ENCODE measurements at regions not wholly inside any gene's neighbourhood (a gene's known extent, or its start where the extent isn't known, plus 50 kb on each side); places are given as distances from the start of the nearest gene placed in this dataset.
"Not testable (repeated sequence)": the region's sequence is repeated elsewhere in the genome, so short reads cannot be mapped to it uniquely, and the experiment has no call there.

DNA sequence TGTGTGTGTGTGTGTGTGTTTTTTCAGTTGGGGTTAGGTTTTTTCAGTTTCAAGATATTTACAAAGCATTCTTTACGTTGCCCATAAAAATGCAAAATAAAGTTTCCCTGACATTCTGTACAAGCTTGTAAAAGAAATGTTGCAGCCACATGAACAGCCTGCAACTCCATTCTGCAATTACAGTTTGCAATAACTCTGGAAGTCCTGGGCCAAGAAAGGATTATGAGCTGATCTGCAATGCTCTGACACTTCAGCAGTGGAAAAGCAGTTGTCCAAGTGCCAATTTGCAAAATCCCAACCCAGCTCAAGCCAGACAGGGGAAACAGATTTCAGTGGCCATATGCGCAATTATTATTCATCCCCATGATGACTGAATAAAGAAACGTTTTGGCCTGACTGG, 322.1 kb downstream of the MEX3B start:
- Histone ChIP-seq H3K9me3 (no peaks in the 10 kb centered on the region), H3K4me3 (no peak overlapping the region), H3K4me1 (peaks cover 3 to 43% (median 5%) of the 10 kb centered on the region in 3 donors), H3K27ac (peak overlapping the region in 2 of 4 donors; percentile 11 to 59), H3K27me3 (no peaks in the 10 kb centered on the region), H3K36me3 (no peaks in the 10 kb centered on the region)
- ATAC-seq = peak; percentile 70
- TF ChIP-seq CTCF (IDR thresholded peaks at IDR 0.05) = no peak
- TF ChIP-seq POLR2AphosphoS5 (IDR thresholded peaks at IDR 0.05) = peak; percentile 56
- TF ChIP-seq EP300 (IDR thresholded peaks at IDR 0.05) = no peak
- no peak for TF ChIP-seq POLR2A (IDR thresholded peaks at IDR 0.05)
- 0 to 23% methylated on average over 1 to 3 of the region's 3 CpGs for WGBS, 2 donors (ENCODE audit: low coverage in 1 of 2)

DNA sequence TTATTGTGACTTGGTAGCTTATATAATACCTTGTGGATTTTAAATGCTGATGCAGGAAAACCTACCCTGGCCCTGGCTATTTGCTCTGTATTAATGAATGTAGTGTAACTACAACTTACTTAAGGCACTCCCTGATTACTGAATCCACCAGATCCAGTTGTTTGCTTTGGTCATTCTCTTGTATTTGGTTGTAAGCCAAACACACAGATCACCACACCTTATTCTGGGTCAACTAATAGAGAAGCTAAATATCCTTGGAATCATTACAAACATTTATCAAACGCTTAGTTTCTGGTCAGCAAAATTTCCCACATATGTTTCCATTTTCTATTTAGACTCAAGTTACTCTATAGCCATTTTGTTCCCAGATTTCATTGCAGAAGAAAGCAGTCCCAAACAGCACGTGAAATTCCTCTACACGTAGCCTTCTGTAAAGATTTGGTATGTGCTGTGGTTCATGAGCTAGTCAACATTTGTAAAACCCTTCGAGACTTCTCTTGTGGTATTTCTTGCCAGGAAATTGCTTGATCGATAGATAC, 322.6 kb downstream of the MEX3B start:
- WGBS, 2 donors (ENCODE audit: low coverage in 1 of 2) = 35 to 40% methylated on average over 5 of the region's 5 CpGs
- TF ChIP-seq POLR2A (IDR thresholded peaks at IDR 0.05) = no peak
- no peak for TF ChIP-seq POLR2AphosphoS5 (IDR thresholded peaks at IDR 0.05)
- no peak for TF ChIP-seq EP300 (IDR thresholded peaks at IDR 0.05)
- no peak for TF ChIP-seq CTCF (IDR thresholded peaks at IDR 0.05)
- H3K27ac ChIP-seq = no peak overlapping the region
- ATAC-seq = no peak
- no peaks in the 10 kb centered on the region for H3K36me3 ChIP-seq
- H3K4me3 ChIP-seq = no peak overlapping the region
- H3K27me3 ChIP-seq = no peaks in the 10 kb centered on the region
- peaks cover 3 to 43% (median 5%) of the 10 kb centered on the region in 3 donors for H3K4me1 ChIP-seq
- no peaks in the 10 kb centered on the region for H3K9me3 ChIP-seq

DNA sequence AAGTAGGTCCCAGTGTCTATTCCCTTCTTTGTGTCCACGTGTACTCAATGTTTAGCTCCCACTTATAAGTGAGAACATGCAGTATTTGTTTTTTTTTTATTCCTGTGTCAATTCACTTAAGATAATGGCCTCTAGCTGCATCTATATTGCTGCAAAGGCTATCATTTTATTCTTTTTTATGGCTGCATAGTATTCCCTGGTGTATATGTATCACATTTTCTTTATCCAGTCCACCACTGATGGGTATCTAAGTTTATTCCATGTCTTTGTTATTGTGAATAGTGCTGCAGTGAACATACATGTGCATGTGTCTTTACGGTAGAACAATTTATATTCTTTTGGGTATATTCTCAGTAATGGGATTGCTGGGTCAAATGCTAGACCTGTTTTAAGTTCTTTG, 329.4 kb downstream of the MEX3B start:
- H3K36me3 ChIP-seq, H3K4me1 ChIP-seq, H3K27ac ChIP-seq, H3K4me3 ChIP-seq, H3K9me3 ChIP-seq, H3K27me3 ChIP-seq, ATAC-seq: not testable (repeated sequence)
- WGBS, 2 donors (ENCODE audit: low coverage in 1 of 2) = 100% methylated on average over 2 of the region's 2 CpGs

DNA sequence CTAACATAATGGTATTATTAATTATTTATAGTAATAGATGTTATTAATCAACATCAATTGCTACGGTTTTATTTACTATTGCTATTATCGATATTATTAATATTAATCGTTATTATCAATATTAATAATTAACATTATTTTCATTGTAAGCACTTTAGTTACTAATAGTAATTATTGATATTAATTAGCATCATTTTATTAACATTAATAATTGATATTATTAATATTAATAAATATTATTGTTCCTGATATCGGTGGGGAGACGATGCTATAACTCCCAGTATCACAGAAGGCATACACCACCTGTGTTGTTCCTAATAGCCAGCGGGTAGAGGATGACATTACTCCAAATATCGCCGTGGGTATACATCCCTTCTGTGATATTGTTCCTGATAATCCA, 335.5 kb downstream of the MEX3B start:
- Histone ChIP-seq H3K27me3 (peaks cover 5% of the 10 kb centered on the region), H3K4me1 (no peaks in the 10 kb centered on the region), H3K36me3 (no peaks in the 10 kb centered on the region), H3K4me3 (no peak overlapping the region), H3K9me3 (no peaks in the 10 kb centered on the region), H3K27ac (no peak overlapping the region)
- no peak for ATAC-seq
- WGBS, 2 donors (ENCODE audit: low coverage in 1 of 2) = 97 to 100% methylated on average over 4 to 8 of the region's 8 CpGs
- TF ChIP-seq POLR2A (IDR thresholded peaks at IDR 0.05) (no peak), POLR2AphosphoS5 (IDR thresholded peaks at IDR 0.05) (no peak), CTCF (IDR thresholded peaks at IDR 0.05) (no peak), EP300 (IDR thresholded peaks at IDR 0.05) (no peak)

DNA sequence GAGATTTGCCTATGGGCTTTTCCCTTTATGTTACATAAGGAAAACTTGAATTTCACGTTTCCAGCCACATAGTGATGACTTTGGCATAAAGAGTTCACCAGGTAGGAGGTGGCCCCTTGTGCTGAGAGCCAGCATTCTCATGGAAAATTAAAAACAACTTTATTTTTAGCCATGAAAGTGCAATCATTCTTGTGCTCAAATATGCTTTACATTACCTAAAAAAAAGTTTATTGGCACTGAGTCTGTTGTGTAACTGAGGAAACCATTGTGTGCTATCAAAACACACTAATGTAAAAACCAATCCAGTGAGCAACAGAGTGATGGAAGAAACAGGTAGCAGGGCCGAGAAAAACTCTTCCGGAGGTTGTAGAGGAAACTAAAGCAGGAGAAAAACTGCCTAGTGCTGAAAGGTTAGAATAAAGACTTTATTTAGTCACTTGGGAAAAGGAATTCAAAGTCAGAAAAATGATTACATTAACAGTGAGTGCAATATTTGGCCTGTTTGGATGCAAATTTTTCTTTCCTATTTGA, 332.9 kb upstream of the TMC3 start:
- H3K9me3 ChIP-seq, H3K36me3 ChIP-seq, ATAC-seq, H3K4me3 ChIP-seq, H3K27me3 ChIP-seq, H3K27ac ChIP-seq, H3K4me1 ChIP-seq: not testable (repeated sequence)
- WGBS, 2 donors (ENCODE audit: low coverage in 1 of 2) = 18 to 22% methylated on average over 2 to 3 of the region's 3 CpGs

GRCh38 chr15:81705727-81706126, 331.7 kb upstream of the TMC3 start:
- ATAC-seq, H3K9me3 ChIP-seq, H3K27ac ChIP-seq, H3K4me1 ChIP-seq, H3K36me3 ChIP-seq, H3K27me3 ChIP-seq, H3K4me3 ChIP-seq: not testable (repeated sequence)
- WGBS, 2 donors (ENCODE audit: low coverage in 1 of 2) = 58 to 70% methylated on average over 2 of the region's 2 CpGs

Measured in gastroesophageal sphincter (tissue), 4 donors.